HL-60 (cell line): ENCODE measurements at regions not wholly inside any gene's neighbourhood (a gene's known extent, or its start where the extent isn't known, plus 50 kb on each side); places are given as distances from the start of the nearest gene placed in this dataset.
"Not testable (repeated sequence)": the region's sequence is repeated elsewhere in the genome, so short reads cannot be mapped to it uniquely, and the experiment has no call there.

ENCODE experiments used
- DNase-seq, 2 experiments: peaks; one replicate each; pipeline ENCODE4 v3.0.0-alpha.2; 2010 to 2020; ENCODE audit warnings: low read depth in 1 of 2, low spot score in 1 of 2
- H3K27ac ChIP-seq: fragments of 250-450 bp; sonication (Bioruptor Pico); replicated peaks from 2 replicates; pipeline ENCODE4 v1.5.1; 2020; ENCODE audit warnings: mild to moderate bottlenecking, moderate library complexity
- H3K27me3 ChIP-seq: fragments of 250-450 bp; sonication (Bioruptor Pico); 2 replicates; pipeline ENCODE4 v1.5.1; 2021; ENCODE audit warnings: mild to moderate bottlenecking, moderate library complexity; ENCODE audit not compliant: insufficient read depth, poor library complexity, severe bottlenecking
- H3K4me3 ChIP-seq: replicated peaks from 2 replicates; pipeline ENCODE4 v1.5.1; 2011; ENCODE audit warnings: mild to moderate bottlenecking, control low read depth, low read length; ENCODE audit not compliant: insufficient read depth
- CTCF ChIP-seq: IDR thresholded peaks from one replicate; pipeline ENCODE4 v1.5.1; 2011; ENCODE audit warnings: low read length, control low read depth, inconsistent platforms; ENCODE audit not compliant: insufficient read depth
- GABPA ChIP-seq: IDR thresholded peaks from 2 replicates; pipeline ENCODE4 v1.6.1; 2012; ENCODE audit warnings: low read depth
- POLR2AphosphoS5 ChIP-seq: IDR thresholded peaks from 2 replicates; pipeline ENCODE4 v1.6.1; 2012; ENCODE audit warnings: low read depth
- REST ChIP-seq: IDR thresholded peaks from 2 replicates; pipeline ENCODE4 v1.6.1; 2012; ENCODE audit warnings: low read depth; ENCODE audit not compliant: insufficient replicate concordance
- SPI1 ChIP-seq: IDR thresholded peaks from 2 replicates; pipeline ENCODE4 v1.6.1; 2012; ENCODE audit warnings: low read depth, mild to moderate bottlenecking, borderline replicate concordance

GRCh38 chr6:74504941-74505340 lies 700.9 kb downstream of the COL12A1 start:
- Histone ChIP-seq H3K4me3 (no peak overlapping the region), H3K27me3 (no peaks in the 10 kb centered on the region), H3K27ac (no peak overlapping the region)
- TF ChIP-seq REST = no peak
- no peak for TF ChIP-seq GABPA
- TF ChIP-seq POLR2AphosphoS5 = no peak
- no peak for TF ChIP-seq SPI1
- TF ChIP-seq CTCF = no peak
- no peak for DNase-seq

- Histone ChIP-seq H3K27ac (no peak overlapping the region), H3K27me3 (no peaks in the 10 kb centered on the region), H3K4me3 (no peak overlapping the region)
- TF ChIP-seq CTCF (no peak), GABPA (no peak), REST (no peak), SPI1 (no peak), POLR2AphosphoS5 (no peak)
- DNase-seq = no peak
Measured at GRCh38 chr6:74492587-74492986, 713.3 kb downstream of the COL12A1 start.

- no peak for DNase-seq
- no peak for TF ChIP-seq GABPA
- no peak overlapping the region for H3K27ac ChIP-seq
- no peaks in the 10 kb centered on the region for H3K27me3 ChIP-seq
- H3K4me3 ChIP-seq = no peak overlapping the region
Measured at GRCh38 chr6:74491844-74492374, 713.9 kb downstream of the COL12A1 start.

- H3K27ac ChIP-seq, DNase-seq, H3K27me3 ChIP-seq, H3K4me3 ChIP-seq: not testable (repeated sequence)
Measured at GRCh38 chr6:74488726-74489125, 717.1 kb downstream of the COL12A1 start.

GRCh38 chr6:74482180-74482579 lies 723.7 kb downstream of the COL12A1 start:
- DNase-seq = no peak
- Histone ChIP-seq H3K4me3 (no peak overlapping the region), H3K27me3 (peaks cover 3% of the 10 kb centered on the region), H3K27ac (no peak overlapping the region)
- TF ChIP-seq POLR2AphosphoS5 (no peak), SPI1 (no peak), CTCF (no peak), GABPA (no peak), REST (no peak)
